HG03175 (cell line): ENCODE measurements at regions not wholly inside any gene's neighbourhood (a gene's known extent, or its start where the extent isn't known, plus 50 kb on each side); places are given as distances from the start of the nearest gene placed in this dataset.

Source experiments
- ATAC-seq: cut with Tn5 transposase; IDR thresholded peaks from one replicate; pipeline ENCODE4 v1.9.1; 2021; ENCODE audit warnings: mild to moderate bottlenecking, moderate library complexity; ENCODE audit not compliant: unreplicated experiment

DNA sequence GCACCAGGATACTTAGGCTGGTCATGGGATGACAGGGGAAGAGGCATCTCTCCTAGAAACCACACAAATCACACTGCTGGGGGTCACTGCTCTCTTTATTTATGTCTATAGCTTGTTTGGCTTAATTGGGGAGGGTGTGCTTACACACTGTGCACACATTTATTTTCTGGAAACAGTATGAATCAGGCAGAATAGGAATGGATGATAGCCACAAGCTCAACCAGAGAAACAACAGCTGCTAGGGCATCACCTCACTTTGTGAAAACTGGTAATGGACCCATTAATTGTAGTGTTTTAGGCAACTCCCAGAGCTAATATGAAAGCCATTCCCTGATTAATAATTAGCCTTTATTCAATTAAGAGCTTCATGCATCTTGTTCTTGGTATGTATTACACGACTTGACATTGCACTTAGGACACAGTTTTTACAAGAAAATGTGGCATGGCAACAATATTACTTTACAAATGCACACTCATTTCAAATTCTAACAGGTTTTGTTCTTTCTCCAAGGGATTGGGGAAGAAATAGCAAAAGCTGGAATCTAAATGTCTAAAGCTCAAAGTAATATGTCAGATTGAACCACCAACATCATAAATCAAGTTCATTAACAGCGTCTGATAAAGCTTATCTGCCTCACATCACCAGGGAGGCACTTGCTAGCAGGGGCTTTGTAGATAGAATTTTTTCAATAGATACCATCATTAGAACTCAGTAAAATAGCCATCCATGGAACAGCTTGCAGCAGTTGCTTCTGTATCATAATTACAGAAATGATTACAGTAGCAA lies 361.9 kb upstream of the FSHR start:
- no peak for ATAC-seq

DNA sequence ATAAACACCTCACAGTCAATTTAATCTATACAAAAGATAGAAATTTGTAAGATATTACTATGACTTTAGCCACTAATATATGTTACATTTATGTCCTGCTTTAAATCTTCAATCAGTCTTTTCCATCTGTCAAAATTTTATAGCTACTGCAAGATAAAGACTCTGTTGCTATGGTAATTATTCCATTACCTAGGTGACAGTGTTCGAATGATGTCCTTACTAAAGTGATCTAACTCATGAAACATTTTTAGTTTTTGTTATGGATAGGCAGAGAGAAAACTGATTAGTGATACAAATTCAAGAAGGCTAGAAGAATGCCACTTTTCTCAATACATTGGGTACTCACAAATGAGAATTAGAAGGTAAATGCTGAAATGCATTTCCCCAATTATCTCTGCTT lies 359.9 kb upstream of the FSHR start:
- no peak for ATAC-seq

- peak; percentile 71 for ATAC-seq
Measured at GRCh38 chr2:49490710-49491109, 336.4 kb upstream of the FSHR start.

- ATAC-seq, result no peak
Measured at GRCh38 chr2:49487139-49487538, 332.8 kb upstream of the FSHR start.

DNA sequence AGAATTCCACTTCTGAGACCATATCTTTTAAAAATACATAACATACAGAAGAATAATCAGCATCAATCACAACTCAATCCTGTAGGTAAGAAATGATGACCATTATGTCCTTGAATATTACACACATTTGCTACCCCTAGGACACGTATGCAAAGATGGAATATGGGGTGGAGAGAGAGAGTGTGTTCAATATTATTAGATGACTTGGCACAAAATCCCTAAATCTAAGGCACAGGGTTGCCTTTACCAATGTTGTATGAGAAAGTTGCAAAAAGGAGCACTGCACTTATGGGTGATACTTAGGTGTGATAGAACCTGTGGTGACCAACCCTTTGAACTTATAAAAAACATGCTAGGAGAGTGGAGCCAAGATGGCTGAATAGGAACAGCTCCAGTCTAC lies 326.2 kb upstream of the FSHR start:
- no peak for ATAC-seq

DNA sequence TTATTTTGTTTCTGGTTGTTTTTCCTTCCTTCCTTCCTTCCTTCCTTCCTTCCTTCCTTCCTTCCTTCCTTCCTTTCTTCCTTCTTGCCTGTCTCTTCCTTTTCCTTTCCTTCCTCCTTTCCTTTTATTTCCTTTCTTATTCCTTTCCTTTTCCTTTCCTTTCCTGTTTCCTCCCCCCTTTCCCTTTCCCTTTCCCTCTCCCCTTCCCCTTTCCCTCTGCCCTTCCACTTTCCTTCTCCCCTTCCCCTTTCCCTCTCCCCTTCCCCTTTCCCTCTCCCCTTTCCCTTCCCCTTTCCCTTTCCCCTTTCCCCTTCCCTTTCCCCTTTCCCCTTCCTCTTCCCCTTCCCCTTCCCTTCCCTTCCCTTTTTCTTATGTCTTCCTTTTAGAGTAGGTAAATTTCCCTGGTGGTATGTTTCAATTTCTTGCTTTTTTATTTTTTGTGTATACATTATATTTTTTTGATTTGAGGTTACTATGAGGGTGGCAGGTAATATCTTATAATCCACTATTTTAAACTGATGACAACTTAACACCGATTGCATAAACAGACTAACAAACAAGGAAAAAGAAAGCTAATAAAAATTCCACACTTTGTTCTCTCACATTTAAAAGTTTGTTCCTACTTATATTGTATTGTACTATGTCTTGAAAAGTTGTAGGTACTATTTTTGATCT lies 311.0 kb upstream of the FSHR start:
- no peak for ATAC-seq

DNA sequence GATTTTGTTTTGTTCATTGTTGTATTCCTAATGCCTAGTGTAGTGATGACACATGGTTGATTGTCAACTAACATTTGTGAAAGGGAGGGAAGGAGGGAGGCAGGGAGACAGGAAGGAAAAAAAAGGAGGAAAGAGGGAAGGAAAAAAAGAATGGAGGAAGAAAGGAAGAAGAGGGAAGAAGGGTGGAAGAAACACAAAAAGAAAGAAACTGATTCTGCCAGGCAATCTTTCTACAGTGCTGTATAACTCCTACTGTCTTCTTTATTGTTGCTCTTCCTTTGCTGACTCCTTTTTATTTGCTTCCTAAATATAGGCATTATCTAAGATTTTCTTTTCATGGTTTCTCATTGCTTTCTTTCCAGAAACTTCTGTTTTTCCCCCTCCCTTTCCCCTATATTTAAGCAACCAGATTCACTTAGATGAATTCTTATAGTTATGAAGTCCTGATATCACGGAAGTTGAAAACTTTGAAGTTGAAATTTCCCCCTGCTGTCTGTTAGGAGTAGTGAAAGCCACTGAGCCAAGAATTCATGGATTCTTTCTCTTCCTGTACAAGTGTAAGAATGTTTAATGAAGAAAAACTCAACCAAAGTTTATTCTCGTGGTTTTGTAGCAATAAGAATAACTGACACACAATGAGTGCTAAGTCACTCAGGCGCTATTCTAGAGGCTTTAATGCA lies 305.1 kb upstream of the FSHR start:
- ATAC-seq, result no peak

- no peak for ATAC-seq
Measured at GRCh38 chr2:49444005-49444404, 289.7 kb upstream of the FSHR start.

GRCh38 chr2:49426996-49427395 lies 272.7 kb upstream of the FSHR start:
- no peak for ATAC-seq

GRCh38 chr2:49416252-49416651 lies 261.9 kb upstream of the FSHR start:
- no peak for ATAC-seq

- no peak for ATAC-seq
Measured at GRCh38 chr2:49404108-49404507, 249.8 kb upstream of the FSHR start.

- ATAC-seq, result no peak
Measured at GRCh38 chr2:49403637-49404036, 249.3 kb upstream of the FSHR start.

GRCh38 chr2:49379406-49379805 lies 225.1 kb upstream of the FSHR start:
- ATAC-seq, result no peak

- no peak for ATAC-seq
Measured at GRCh38 chr2:49371128-49371701, 216.9 kb upstream of the FSHR start.

- ATAC-seq, result no peak
Measured at GRCh38 chr2:49369650-49370049, 215.3 kb upstream of the FSHR start.

- ATAC-seq, result no peak
Measured at GRCh38 chr2:49369101-49369500, 214.8 kb upstream of the FSHR start.

- no peak for ATAC-seq
Measured at GRCh38 chr2:49367003-49367402, 212.7 kb upstream of the FSHR start.

- no peak for ATAC-seq
Measured at GRCh38 chr2:49360407-49360767, 206.1 kb upstream of the FSHR start.

- no peak for ATAC-seq
Measured at GRCh38 chr2:49359721-49360406, 205.5 kb upstream of the FSHR start.

DNA sequence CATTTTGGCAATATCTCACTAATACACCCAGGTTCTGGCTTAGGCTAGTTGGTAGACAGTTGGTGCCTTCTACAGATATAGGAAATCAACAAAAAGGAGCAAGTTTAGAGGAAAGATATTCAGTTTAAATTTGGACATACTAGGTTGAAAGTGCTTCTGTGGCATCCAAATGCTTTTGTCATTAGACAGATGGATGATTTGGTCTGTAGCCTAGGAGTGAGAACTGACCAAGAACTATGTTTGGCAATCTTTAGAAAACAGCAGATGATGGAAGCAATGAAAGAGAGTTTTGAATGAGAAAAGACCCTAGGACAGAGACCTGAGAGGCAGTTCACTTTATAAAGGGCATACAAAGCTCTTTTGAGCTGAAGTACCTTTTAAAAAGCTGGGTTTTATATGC lies 201.3 kb upstream of the FSHR start:
- ATAC-seq, result no peak

DNA sequence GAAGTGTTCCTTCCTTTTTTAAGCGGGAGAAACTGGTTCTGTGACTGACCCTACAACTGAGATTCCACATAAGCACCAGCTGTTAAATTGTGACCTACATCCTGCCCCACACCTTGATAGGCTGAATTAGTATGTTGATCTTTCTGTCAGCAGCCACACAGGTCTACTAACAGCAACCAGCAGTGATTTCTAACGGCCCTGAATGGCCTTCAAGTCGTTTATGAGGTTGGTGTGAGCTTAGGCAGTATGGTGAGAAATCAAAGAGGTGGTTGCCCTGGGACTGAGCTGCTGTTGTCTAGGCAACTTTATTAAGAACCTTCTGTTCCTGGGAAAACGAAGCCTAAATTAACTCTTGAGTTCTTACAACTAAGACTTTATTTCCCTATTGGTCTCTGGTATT lies 197.2 kb upstream of the FSHR start:
- ATAC-seq, result no peak
